Left lung (tissue), 4 donors: ENCODE measurements at regions not wholly inside any gene's neighbourhood (a gene's known extent, or its start where the extent isn't known, plus 50 kb on each side); places are given as distances from the start of the nearest gene placed in this dataset.

Experiments
- ATAC-seq: fragments of 200-7000 bp; cut with Tn5 transposase; one replicate; pipeline ENCODE4 v1.9.1; 2020; ENCODE audit warnings: moderate library complexity
- DNase-seq, 4 donors: peaks; one replicate each; pipeline ENCODE4 v3.0.0-alpha.2; 2013 to 2020
- H3K27ac ChIP-seq, 2 donors: fragments of 200-600 bp; sonication (generic) in 1 of 2; one replicate each; pipeline versions ENCODE4 v1.5.0 to v1.8.0; 2020 to 2021
- H3K27me3 ChIP-seq, 2 donors: fragments of 200-600 bp; sonication (generic) in 1 of 2; one replicate each; pipeline versions ENCODE4 v1.5.0 to v1.8.0; 2020 to 2021
- H3K36me3 ChIP-seq, 2 donors: fragments of 200-600 bp; sonication (generic) in 1 of 2; one replicate each; pipeline versions ENCODE4 v1.5.0 to v1.8.0; 2020 to 2021
- H3K4me1 ChIP-seq, 2 donors: fragments of 200-600 bp; one replicate each; pipeline ENCODE4 v1.8.0; 2021
- H3K4me3 ChIP-seq, 2 donors: fragments of 200-600 bp; sonication (generic) in 1 of 2; one replicate each; pipeline versions ENCODE4 v1.5.0 to v1.8.0; 2020 to 2021; ENCODE audit warnings: mild to moderate bottlenecking in 1 of 2
- H3K9me3 ChIP-seq, 2 donors: fragments of 200-600 bp; sonication (generic) in 1 of 2; one replicate each; pipeline versions ENCODE4 v1.5.0 to v1.8.0; 2020 to 2021
- CTCF ChIP-seq, 2 donors: fragments of 200-600 bp; sonication (generic) in 1 of 2; IDR thresholded peaks; one replicate each; pipeline versions ENCODE4 v1.5.0 to v1.8.0; 2021; ENCODE audit warnings: antibody characterized with exemption in 2 of 2
- intact Hi-C, 2 donors: fragments of 100-400 bp; cut with DNase I; formaldehyde crosslinking; loops; one replicate each; pipeline versions ENCODE4 v1.11.2 to v1.14.2; 2022
- donor health status: DM: no; HTN: yes; CAD: no.
- donor health status: DM: no; HTN: no; CAD: no.

GRCh38 chr3:61334783-61335182 is 83.5 kb upstream of the FHIT start:
- TF ChIP-seq CTCF (IDR thresholded peaks at IDR 0.05), result no peak
- no peak overlapping the region for H3K4me3 ChIP-seq
- DNase-seq (no peak), ATAC-seq (no peak)
- no peaks in the 10 kb centered on the region for H3K27me3 ChIP-seq
- intact Hi-C loops, result no loop called here
- no peak overlapping the region for H3K27ac ChIP-seq
- H3K4me1 ChIP-seq, result no peaks in the 10 kb centered on the region
- no peaks in the 10 kb centered on the region for H3K36me3 ChIP-seq
- H3K9me3 ChIP-seq, result no peaks in the 10 kb centered on the region

- H3K27ac ChIP-seq, result no peak overlapping the region
- no peak overlapping the region for H3K4me3 ChIP-seq
- no peaks in the 10 kb centered on the region for H3K4me1 ChIP-seq
- no peak for ATAC-seq
- intact Hi-C loops, result no loop called here
- no peaks in the 10 kb centered on the region for H3K9me3 ChIP-seq
- no peaks in the 10 kb centered on the region for H3K27me3 ChIP-seq
- no peaks in the 10 kb centered on the region for H3K36me3 ChIP-seq
- no peak for DNase-seq
- TF ChIP-seq CTCF (IDR thresholded peaks at IDR 0.05), result no peak
These were observed 89.7 kb upstream of the FHIT start for GRCh38 chr3:61340931-61341461.

GRCh38 chr3:61343543-61343942 is 92.3 kb upstream of the FHIT start:
- intact Hi-C loops, result no loop called here
- H3K4me3 ChIP-seq, result no peak overlapping the region
- ATAC-seq, result no peak
- TF ChIP-seq CTCF (IDR thresholded peaks at IDR 0.05), result no peak
- H3K27ac ChIP-seq, result no peak overlapping the region
- no peaks in the 10 kb centered on the region for H3K27me3 ChIP-seq
- H3K9me3 ChIP-seq, result no peaks in the 10 kb centered on the region
- H3K4me1 ChIP-seq, result no peaks in the 10 kb centered on the region
- H3K36me3 ChIP-seq, result no peaks in the 10 kb centered on the region
- no peak for DNase-seq

- Histone ChIP-seq H3K27me3 (no peaks in the 10 kb centered on the region), H3K9me3 (no peaks in the 10 kb centered on the region), H3K27ac (no peak overlapping the region), H3K36me3 (no peaks in the 10 kb centered on the region), H3K4me3 (no peak overlapping the region), H3K4me1 (no peaks in the 10 kb centered on the region)
- intact Hi-C loops, result no loop called here
- no peak for TF ChIP-seq CTCF (IDR thresholded peaks at IDR 0.05)
- DNase-seq (no peak), ATAC-seq (no peak)
These were observed 93.8 kb upstream of the FHIT start for GRCh38 chr3:61345020-61345419.

- ATAC-seq (no peak), DNase-seq (no peak)
- H3K4me1 ChIP-seq, result no peaks in the 10 kb centered on the region
- H3K4me3 ChIP-seq, result no peak overlapping the region
- intact Hi-C loops, result no loop called here
- no peaks in the 10 kb centered on the region for H3K36me3 ChIP-seq
- no peak for TF ChIP-seq CTCF (IDR thresholded peaks at IDR 0.05)
- H3K9me3 ChIP-seq, result no peaks in the 10 kb centered on the region
- H3K27ac ChIP-seq, result no peak overlapping the region
- no peaks in the 10 kb centered on the region for H3K27me3 ChIP-seq
These were observed 96.7 kb upstream of the FHIT start for GRCh38 chr3:61347981-61348380.
